ENCODE measurements at regions not wholly inside any gene's neighbourhood (a gene's known extent, or its start where the extent isn't known, plus 50 kb on each side); places are given as distances from the start of the nearest gene placed in this dataset.

DNA sequence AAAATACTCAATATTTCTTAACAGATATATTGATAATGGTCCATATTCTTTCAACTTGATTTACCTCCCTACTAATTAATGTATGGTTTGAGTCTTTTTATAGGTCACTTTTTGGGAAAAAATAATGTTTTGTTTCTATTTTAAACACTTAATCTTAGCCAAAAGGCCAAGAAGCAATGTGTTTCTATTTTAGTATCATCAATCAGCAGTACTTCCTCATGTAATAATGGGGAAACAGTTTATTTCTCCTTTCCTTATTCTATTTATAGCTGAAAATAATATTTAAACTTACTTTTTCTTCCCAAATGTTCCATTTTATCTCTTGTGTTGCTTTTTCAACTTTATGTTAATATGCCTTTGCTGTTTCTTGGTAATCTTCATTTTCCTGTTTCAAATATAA lies 295.1 kb downstream of the ALDH8A1 start:
- TF ChIP-seq, protein P1, sequence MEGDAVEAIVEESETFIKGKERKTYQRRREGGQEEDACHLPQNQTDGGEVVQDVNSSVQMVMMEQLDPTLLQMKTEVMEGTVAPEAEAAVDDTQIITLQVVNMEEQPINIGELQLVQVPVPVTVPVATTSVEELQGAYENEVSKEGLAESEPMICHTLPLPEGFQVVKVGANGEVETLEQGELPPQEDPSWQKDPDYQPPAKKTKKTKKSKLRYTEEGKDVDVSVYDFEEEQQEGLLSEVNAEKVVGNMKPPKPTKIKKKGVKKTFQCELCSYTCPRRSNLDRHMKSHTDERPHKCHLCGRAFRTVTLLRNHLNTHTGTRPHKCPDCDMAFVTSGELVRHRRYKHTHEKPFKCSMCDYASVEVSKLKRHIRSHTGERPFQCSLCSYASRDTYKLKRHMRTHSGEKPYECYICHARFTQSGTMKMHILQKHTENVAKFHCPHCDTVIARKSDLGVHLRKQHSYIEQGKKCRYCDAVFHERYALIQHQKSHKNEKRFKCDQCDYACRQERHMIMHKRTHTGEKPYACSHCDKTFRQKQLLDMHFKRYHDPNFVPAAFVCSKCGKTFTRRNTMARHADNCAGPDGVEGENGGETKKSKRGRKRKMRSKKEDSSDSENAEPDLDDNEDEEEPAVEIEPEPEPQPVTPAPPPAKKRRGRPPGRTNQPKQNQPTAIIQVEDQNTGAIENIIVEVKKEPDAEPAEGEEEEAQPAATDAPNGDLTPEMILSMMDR (IDR thresholded peaks at IDR 0.05; ENCODE audit: low read depth, low read length), result no peak
- Histone ChIP-seq H3K4me3 (ENCODE audit: low read depth, low read length) (no peak overlapping the region), H3K27me3 (ENCODE audit: insufficient read depth, low read depth, severe bottlenecking) (no peaks in the 10 kb centered on the region), H3K9me3 (ENCODE audit: severe bottlenecking) (no peaks in the 10 kb centered on the region), H3K36me3 (no peaks in the 10 kb centered on the region), H3K27ac (no peak overlapping the region)
- DNase-seq, result no peak

DNA sequence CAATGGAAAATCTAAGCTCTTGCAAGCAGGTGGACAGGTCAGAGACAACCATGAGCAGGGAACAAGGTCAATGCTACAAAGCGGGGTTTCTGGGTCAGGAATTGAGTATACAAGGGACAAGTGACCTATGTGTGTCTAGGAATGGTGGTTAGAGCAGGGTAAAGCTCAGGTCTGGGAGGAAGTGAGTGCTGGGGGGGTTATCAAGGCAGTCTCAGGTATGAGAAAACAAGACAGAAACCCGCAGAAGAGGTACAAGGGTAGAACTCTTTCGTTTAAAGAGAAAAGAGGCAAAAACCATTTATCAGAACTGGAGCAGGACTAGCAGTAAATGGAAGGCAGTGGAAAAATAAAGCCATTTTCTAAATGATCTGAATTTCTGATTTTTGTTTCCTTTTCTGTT lies 298.4 kb downstream of the ALDH8A1 start:
- Histone ChIP-seq H3K36me3 (no peaks in the 10 kb centered on the region), H3K9me3 (ENCODE audit: severe bottlenecking) (no peaks in the 10 kb centered on the region), H3K27ac (no peak overlapping the region), H3K4me3 (ENCODE audit: low read depth, low read length) (no peak overlapping the region), H3K27me3 (ENCODE audit: insufficient read depth, low read depth, severe bottlenecking) (no peaks in the 10 kb centered on the region)
- TF ChIP-seq, protein P1 (IDR thresholded peaks at IDR 0.05; ENCODE audit: low read depth, low read length), result no peak
- DNase-seq, result no peak

DNA sequence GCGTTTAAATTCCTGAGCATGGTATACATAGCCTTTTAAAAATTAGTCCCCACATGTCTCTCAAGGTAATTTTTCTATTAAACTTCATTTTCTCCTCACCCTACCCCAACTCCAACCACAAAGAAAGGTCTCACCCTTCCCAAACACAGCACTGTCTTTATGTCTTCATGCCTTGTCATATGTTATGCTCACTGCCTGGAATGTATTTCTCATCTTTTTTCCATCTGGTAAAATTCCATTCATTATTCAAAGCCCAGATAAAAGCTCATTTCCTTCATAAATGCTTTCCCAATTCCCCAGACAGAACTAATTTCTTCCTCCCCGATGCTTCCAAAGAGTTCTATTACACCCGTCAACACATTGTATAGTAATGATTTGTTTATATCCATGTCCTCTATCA lies 302.0 kb downstream of the ALDH8A1 start:
- H3K4me3 ChIP-seq (ENCODE audit: low read depth, low read length), result no peak overlapping the region
- TF ChIP-seq, protein P1 (IDR thresholded peaks at IDR 0.05; ENCODE audit: low read depth, low read length), result no peak
- DNase-seq, result no peak
- H3K36me3 ChIP-seq, result no peaks in the 10 kb centered on the region
- no peaks in the 10 kb centered on the region for H3K9me3 ChIP-seq (ENCODE audit: severe bottlenecking)
- no peak overlapping the region for H3K27ac ChIP-seq
- no peaks in the 10 kb centered on the region for H3K27me3 ChIP-seq (ENCODE audit: insufficient read depth, low read depth, severe bottlenecking)

DNA sequence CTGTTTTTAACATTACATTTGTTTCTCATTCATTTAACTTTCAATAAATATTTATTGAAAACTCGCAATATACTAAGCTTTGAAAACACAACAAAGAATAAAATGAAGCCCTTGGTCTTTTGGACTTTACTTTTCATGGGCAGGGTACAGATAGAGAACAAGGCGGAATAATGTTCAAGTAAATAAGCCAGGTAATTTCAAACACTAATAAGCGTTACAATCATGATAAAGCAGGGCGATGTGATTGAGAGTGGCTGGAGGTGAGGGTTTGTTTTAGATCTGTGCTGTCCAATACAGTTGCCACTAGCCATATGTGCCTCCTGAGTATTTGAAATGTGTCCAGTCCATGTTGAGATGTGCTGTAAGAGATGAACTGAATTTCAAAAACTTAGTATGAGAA lies 307.1 kb downstream of the ALDH8A1 start:
- H3K9me3 ChIP-seq (ENCODE audit: severe bottlenecking), result no peaks in the 10 kb centered on the region
- H3K27ac ChIP-seq, result no peak overlapping the region
- no peaks in the 10 kb centered on the region for H3K36me3 ChIP-seq
- no peak overlapping the region for H3K4me3 ChIP-seq (ENCODE audit: low read depth, low read length)
- TF ChIP-seq, protein P1 (IDR thresholded peaks at IDR 0.05; ENCODE audit: low read depth, low read length), result no peak
- no peaks in the 10 kb centered on the region for H3K27me3 ChIP-seq (ENCODE audit: insufficient read depth, low read depth, severe bottlenecking)
- DNase-seq, result no peak

DNA sequence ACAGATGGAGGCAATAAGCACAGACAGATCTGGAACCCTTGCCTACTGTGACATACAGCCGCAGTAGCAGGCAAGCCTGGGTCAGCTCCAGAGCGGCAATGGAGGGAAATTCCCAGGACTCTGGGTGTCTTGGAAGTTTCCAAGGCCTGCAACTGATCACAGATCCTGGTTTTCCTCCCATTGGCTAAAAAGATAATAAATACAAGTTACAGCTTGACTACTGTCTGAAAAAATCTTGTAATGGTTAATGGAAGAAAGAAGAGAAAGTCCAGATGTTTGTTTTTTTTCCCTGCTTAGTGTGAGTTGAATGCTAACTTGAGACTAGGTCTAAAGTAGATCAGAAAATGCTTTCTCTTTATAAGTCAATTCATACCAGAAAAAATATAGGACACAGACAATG lies 307.6 kb downstream of the ALDH8A1 start:
- Histone ChIP-seq H3K27me3 (ENCODE audit: insufficient read depth, low read depth, severe bottlenecking) (no peaks in the 10 kb centered on the region), H3K27ac (no peak overlapping the region), H3K36me3 (no peaks in the 10 kb centered on the region), H3K9me3 (ENCODE audit: severe bottlenecking) (no peaks in the 10 kb centered on the region), H3K4me3 (ENCODE audit: low read depth, low read length) (no peak overlapping the region)
- TF ChIP-seq, protein P1 (IDR thresholded peaks at IDR 0.05; ENCODE audit: low read depth, low read length), result no peak
- DNase-seq, result no peak

DNA sequence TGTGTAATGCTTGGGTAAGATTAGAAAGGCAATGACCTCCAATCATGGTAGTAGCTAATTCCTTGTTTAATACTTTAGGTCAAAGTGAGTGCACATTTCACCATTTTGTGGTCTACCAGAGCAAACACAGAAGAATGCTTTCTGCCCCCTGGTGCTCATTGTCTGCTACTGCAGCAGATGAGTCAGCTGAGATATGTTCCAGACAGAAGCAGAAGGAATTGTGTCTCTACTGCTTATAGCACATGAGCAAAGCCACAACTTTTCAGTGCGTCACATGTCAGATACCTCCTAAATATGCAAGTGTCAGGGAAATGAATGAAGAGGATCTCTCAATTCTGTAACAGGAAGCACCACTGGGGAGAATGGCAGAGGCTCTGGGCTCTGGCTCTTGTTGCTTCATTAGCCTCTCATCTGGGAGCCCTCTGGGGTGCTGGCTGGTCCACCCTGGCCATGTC lies 308.9 kb downstream of the ALDH8A1 start:
- Histone ChIP-seq H3K9me3 (ENCODE audit: severe bottlenecking) (no peaks in the 10 kb centered on the region), H3K27ac (no peak overlapping the region), H3K4me3 (ENCODE audit: low read depth, low read length) (no peak overlapping the region), H3K27me3 (ENCODE audit: insufficient read depth, low read depth, severe bottlenecking) (no peaks in the 10 kb centered on the region), H3K36me3 (no peaks in the 10 kb centered on the region)
- TF ChIP-seq, protein P1 (IDR thresholded peaks at IDR 0.05; ENCODE audit: low read depth, low read length), result peak; percentile 83
- DNase-seq, result peak; percentile 74

All from WERI-Rb-1 (cell line).